TTC549 (cell line): ENCODE measurements at regions not wholly inside any gene's neighbourhood (a gene's known extent, or its start where the extent isn't known, plus 50 kb on each side); places are given as distances from the start of the nearest gene placed in this dataset.
"Not testable (repeated sequence)": the region's sequence is repeated elsewhere in the genome, so short reads cannot be mapped to it uniquely, and the experiment has no call there.

Experiments used
- FAIRE-seq: peaks from 2 replicates; lab custom pipeline; 2012; peaks lifted over from hg19 to GRCh38; lab: Jason Lieb, UNC

DNA sequence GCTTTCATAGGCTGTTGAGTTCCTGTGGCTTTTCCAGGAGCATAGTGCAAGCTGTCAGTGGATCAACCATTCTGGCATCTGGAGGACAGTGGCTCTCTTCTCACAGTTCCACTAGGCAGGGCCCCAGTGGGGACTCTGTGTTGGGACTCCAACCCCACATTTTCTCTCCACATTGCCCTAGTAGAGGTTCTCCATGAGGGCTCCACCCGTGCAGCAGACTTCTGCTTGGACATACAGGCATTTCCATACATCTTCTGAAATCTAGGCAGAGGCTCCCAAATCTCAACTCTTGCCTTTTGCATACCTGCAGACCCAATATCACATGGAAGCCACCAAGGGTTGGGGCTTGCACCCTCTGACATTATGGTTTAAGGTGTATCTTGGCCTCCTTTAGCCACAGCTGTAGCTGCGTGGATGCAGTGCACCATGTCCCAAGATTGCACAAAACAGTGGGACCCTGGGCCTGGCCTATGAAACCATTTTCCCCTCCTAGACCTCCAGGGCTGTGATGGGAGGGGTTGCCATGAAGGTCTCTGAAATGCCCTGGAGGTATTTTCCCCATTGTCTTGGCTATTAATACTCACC is 645.9 kb upstream of the CITED2 start:
- FAIRE-seq = no peak

GRCh38 chr6:140018588-140018987 is 644.1 kb upstream of the CITED2 start:
- FAIRE-seq = no peak

GRCh38 chr6:140017470-140017869 is 643.0 kb upstream of the CITED2 start:
- no peak for FAIRE-seq

GRCh38 chr6:140012150-140012549 is 637.7 kb upstream of the CITED2 start:
- no peak for FAIRE-seq

- FAIRE-seq = no peak
Measured at GRCh38 chr6:140011537-140011936, 637.1 kb upstream of the CITED2 start.

GRCh38 chr6:140009286-140009685 is 634.8 kb upstream of the CITED2 start:
- no peak for FAIRE-seq

GRCh38 chr6:140007525-140007924 is 633.1 kb upstream of the CITED2 start:
- FAIRE-seq = no peak

DNA sequence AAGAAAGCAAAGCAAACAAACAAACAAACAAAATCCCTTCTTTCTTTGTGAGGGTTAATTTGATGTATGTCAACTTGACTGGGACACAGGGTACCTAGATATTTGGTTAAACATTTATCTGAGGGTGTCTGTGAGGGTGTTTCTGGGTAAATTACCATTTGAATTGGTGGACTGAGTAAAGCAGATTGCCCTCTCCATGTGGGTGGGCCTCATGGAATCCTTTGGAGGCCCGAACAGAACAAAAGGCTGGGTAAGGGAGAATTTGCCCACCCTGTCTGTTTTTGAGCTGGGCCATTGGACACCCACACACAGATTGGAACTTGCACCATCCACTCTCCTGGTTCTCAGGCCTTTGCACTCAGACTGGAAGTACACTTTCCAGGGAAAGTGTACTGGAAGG is 628.8 kb upstream of the CITED2 start:
- FAIRE-seq = no peak

DNA sequence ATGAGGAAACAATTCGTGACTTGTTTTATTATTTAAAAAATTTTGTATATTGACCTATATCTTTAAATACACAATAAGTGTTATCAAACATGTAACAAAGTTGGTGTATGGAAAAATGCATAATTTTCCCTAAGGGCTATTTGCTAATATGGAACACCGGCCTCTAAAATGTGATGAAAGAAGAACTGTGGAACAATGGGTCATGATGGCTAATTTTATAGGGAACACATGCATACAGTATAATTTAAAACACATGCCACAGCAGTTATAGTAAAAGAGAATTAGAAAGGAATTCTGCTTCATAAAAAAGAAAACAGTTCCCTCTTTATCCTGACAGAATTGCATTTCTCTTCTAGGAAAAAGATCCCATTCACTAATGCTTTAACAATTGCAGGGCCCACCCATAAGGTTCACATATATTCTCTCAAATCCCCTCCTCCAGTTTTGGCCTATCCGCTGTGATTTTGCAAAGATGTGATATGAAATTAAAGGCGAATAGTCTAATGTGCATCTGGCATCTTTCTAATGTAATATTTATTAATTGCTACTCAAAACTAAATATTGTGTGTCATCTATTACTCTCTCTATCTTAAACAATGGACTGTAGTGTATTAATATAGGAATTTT is 628.1 kb upstream of the CITED2 start:
- no peak for FAIRE-seq

DNA sequence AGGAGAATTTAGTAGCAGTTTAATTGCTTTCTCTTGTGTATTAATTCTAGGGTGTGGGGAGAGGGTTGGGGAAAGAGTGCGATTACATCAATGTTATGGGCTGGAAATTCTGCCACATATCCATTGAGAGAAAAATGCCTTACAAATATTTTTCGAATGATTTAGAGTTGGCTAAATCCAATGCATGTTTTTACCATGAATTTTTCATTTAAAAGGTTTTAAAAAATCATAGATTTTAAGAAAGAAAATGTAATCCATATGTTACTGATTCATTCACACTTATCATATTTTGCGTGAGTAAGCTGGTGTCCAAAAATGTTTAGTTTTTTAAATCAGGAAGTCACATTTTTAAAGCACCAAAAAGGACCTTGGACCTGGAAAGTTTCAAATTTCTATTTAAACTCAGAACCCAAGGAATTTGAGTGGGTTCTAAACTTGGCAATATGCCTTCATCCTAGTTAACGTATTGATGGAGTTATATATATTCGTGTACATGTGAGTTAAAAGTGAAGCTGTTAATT is 627.4 kb upstream of the CITED2 start:
- no peak for FAIRE-seq

DNA sequence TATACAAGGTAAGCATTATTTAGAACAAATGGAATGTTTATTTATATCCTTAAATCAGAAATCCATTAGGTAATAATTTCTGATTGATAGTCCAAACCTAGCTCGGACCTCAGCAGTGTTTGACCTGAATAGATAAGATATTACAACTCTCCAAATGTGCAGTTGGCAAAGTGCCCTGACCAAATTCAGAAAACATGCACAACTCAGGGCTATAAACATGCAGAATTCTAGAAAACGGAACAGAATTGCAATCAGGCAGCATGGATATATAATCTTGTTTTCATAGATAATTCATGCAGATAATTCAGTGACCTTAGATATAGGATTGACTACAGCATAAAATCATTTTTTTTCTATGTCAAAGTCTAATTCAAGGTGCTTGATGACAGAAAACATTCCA is 626.6 kb upstream of the CITED2 start:
- no peak for FAIRE-seq

DNA sequence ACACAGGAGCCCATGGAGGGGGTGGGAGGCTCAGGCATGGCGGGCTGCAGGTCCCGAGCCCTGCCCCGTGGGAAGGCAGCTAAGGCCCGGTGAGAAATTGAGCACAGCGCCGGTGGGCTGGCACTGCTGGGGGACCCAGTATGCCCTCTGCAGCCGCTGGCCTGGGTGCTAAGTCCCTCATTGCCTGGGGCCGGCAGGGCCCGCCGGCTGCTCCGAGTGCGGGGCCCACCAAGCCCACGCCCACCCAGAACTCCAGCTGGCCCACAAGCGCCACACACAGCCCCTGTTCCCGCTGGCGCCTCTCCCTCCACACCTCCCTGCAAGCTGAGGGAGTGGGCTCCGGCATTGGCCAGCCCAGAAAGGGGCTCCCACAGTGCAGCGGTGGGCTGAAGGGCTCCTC is 625.2 kb upstream of the CITED2 start:
- not testable (repeated sequence) for FAIRE-seq

GRCh38 chr6:139998478-139998877 is 624.0 kb upstream of the CITED2 start:
- FAIRE-seq = not testable (repeated sequence)

DNA sequence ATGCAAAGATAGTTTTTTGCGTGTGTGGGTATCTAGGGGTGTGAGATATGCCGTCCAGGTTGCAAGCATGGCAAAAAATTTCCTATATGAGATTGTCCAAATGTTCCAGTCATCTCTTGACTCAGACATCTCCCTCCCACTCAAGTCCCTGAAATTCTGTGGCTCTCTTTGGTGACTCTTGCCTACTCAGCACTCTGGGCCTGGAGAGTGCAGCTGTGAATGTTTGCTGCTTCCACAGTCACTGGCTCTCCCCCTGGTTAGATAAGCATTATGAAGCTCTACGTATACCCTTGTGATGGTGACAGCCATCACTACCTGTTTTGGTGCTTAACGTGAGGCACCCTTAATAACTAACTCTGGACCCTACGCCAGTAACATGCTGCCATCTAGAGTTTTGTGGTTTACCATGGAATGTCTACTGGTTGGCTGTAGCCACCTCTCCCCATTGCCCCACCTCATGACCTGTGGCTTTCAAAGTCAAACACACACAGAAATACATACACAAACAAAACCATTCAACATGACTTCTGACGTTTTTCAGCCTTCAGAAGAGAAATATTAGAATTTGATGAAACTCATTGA is 621.9 kb upstream of the CITED2 start:
- FAIRE-seq = no peak

- no peak for FAIRE-seq
Measured at GRCh38 chr6:139994998-139995397, 620.5 kb upstream of the CITED2 start.

- no peak for FAIRE-seq
Measured at GRCh38 chr6:139990856-139991465, 616.5 kb upstream of the CITED2 start.

DNA sequence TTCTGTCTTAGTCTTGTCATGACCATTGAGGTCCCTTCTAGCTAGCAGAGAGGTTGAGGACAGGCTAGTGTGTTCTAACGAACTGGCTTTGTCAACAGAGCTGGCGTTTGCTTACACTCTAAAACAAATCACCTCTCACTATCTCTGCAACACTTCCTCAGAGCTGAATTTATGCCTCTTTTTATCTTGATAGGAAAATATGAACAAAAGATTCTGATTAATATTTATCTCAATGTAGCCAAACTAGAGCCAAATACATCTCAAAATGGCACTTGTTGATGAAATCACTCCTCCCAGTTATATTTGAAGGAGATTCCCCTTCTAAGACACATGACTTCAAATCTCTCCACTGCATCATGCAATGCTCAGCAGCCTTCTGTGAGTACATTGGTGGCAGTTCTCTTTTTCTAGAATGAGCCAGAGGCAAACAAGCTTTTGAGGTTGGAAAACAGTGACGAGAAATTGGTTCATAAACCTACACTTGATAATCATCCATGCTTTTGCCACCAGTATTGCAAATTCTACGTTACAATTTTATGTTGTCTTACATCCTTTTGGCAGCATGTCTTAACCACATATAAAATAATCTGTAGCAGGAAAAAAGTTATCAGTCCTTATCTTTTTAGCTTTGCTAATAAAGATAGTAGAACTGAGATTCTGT is 615.7 kb upstream of the CITED2 start:
- FAIRE-seq = no peak

GRCh38 chr6:139988685-139989084 is 614.2 kb upstream of the CITED2 start:
- no peak for FAIRE-seq

DNA sequence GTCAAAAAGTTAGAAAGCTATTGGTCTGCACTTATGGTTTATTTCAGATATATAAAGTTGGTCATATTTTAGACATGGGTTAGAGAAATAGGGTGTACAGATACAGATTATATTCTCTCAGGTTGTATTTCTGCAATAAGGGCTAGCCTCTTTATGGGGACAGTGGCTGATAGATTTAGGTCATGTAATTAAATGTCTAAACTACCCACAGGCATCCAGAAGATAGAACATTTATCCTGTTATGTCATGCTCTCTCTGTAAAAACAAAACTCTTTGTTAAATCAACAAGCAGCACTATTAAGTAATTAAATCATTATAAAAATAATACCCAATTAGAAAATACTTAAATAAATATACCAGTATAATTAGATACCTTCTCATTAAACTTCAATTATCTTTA is 612.6 kb upstream of the CITED2 start:
- FAIRE-seq = no peak

GRCh38 chr6:139985236-139985815 is 610.9 kb upstream of the CITED2 start:
- no peak for FAIRE-seq

- no peak for FAIRE-seq
Measured at GRCh38 chr6:139984317-139984716, 609.9 kb upstream of the CITED2 start.

DNA sequence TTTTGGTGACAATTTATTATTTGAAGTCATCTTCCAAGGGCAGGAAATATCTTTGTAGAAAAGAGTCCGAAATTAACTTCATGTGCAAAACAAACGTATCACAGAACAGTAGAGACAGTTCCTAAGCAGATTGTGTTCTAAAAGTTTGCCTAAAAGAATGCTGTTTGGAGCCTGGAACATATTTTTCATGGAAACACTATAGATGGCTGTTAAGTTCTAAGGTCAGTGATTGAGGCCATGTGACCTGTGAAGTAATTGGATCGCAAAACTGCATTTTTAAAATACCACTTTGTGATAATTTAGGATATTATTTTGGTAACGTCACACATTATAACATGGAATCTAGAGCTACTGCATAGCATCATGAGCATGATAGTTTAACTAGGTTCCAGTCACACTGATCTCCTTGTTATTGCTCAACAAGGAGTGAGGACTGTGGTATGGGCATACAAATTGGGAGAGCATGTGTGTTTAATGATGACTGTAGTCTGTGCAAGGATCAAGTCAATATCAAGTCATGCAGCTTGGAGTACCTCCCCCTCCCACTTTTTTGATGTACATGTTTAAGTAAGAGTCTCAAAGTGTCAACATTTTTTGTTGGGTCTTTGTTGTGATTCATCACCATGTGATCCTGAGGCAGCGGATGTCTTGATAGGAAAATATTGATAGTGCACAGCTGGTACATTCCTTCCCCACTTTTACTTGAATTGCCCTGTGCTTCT is 609.3 kb upstream of the CITED2 start:
- peak; percentile 20 for FAIRE-seq
